ENCODE measurements at regions not wholly inside any gene's neighbourhood (a gene's known extent, or its start where the extent isn't known, plus 50 kb on each side); places are given as distances from the start of the nearest gene placed in this dataset.
"Not testable (repeated sequence)": the region's sequence is repeated elsewhere in the genome, so short reads cannot be mapped to it uniquely, and the experiment has no call there.

GRCh38 chr12:25320123-25321006 is 69.6 kb upstream of the KRAS start:
- Mint-ChIP-seq H3K27ac (ENCODE audit: unreplicated experiment) (no peak overlapping the region), H3K4me1 (ENCODE audit: unreplicated experiment) (peaks cover 20% of the 10 kb centered on the region), H3K4me3 (ENCODE audit: unreplicated experiment) (no peak overlapping the region), H3K27me3 (ENCODE audit: unreplicated experiment) (peaks cover 9% of the 10 kb centered on the region), H3K36me3 (ENCODE audit: unreplicated experiment) (no peaks in the 10 kb centered on the region), H3K9me3 (ENCODE audit: unreplicated experiment) (no peaks in the 10 kb centered on the region)
- no peak for TF ChIP-seq CTCF (IDR thresholded peaks at IDR 0.05)
- no peak for DNase-seq (ENCODE audit: extremely low spot score, unreplicated experiment)

- no peak for TF ChIP-seq CTCF (IDR thresholded peaks at IDR 0.05)
- no peak for DNase-seq (ENCODE audit: extremely low spot score, unreplicated experiment)
- Mint-ChIP-seq H3K27me3 (ENCODE audit: unreplicated experiment) (peaks cover 9% of the 10 kb centered on the region), H3K9me3 (ENCODE audit: unreplicated experiment) (peaks cover 5% of the 10 kb centered on the region), H3K4me1 (ENCODE audit: unreplicated experiment) (peaks cover 20% of the 10 kb centered on the region), H3K36me3 (ENCODE audit: unreplicated experiment) (no peaks in the 10 kb centered on the region), H3K4me3 (ENCODE audit: unreplicated experiment) (no peak overlapping the region), H3K27ac (ENCODE audit: unreplicated experiment) (no peak overlapping the region)
Measured at GRCh38 chr12:25319233-25319984, 68.7 kb upstream of the KRAS start.

- peaks cover 5% of the 10 kb centered on the region for H3K9me3 Mint-ChIP-seq (ENCODE audit: unreplicated experiment)
- H3K27me3 Mint-ChIP-seq (ENCODE audit: unreplicated experiment), result peaks cover 9% of the 10 kb centered on the region
- TF ChIP-seq CTCF (IDR thresholded peaks at IDR 0.05), result no peak
- no peak overlapping the region for H3K4me3 Mint-ChIP-seq (ENCODE audit: unreplicated experiment)
- DNase-seq (ENCODE audit: extremely low spot score, unreplicated experiment), result no peak
- no peaks in the 10 kb centered on the region for H3K36me3 Mint-ChIP-seq (ENCODE audit: unreplicated experiment)
- no peak overlapping the region for H3K27ac Mint-ChIP-seq (ENCODE audit: unreplicated experiment)
- H3K4me1 Mint-ChIP-seq (ENCODE audit: unreplicated experiment), result peaks cover 11% of the 10 kb centered on the region
Measured at GRCh38 chr12:25317553-25317952, 66.8 kb upstream of the KRAS start.

- TF ChIP-seq CTCF (IDR thresholded peaks at IDR 0.05), result no peak
- no peaks in the 10 kb centered on the region for H3K36me3 Mint-ChIP-seq (ENCODE audit: unreplicated experiment)
- H3K4me1 Mint-ChIP-seq (ENCODE audit: unreplicated experiment), result peaks cover 5% of the 10 kb centered on the region
- no peak for DNase-seq (ENCODE audit: extremely low spot score, unreplicated experiment)
- no peak overlapping the region for H3K27ac Mint-ChIP-seq (ENCODE audit: unreplicated experiment)
- peaks cover 5% of the 10 kb centered on the region for H3K27me3 Mint-ChIP-seq (ENCODE audit: unreplicated experiment)
- H3K9me3 Mint-ChIP-seq (ENCODE audit: unreplicated experiment), result peaks cover 5% of the 10 kb centered on the region
- H3K4me3 Mint-ChIP-seq (ENCODE audit: unreplicated experiment), result no peak overlapping the region
Measured at GRCh38 chr12:25315388-25315787, 64.7 kb upstream of the KRAS start.

GRCh38 chr12:25313266-25313990 is 62.7 kb upstream of the KRAS start:
- not testable (repeated sequence) for H3K4me1 Mint-ChIP-seq (ENCODE audit: unreplicated experiment); H3K9me3 Mint-ChIP-seq (ENCODE audit: unreplicated experiment); H3K4me3 Mint-ChIP-seq (ENCODE audit: unreplicated experiment); H3K27me3 Mint-ChIP-seq (ENCODE audit: unreplicated experiment); H3K36me3 Mint-ChIP-seq (ENCODE audit: unreplicated experiment); DNase-seq (ENCODE audit: extremely low spot score, unreplicated experiment); H3K27ac Mint-ChIP-seq (ENCODE audit: unreplicated experiment)
